ENCODE measurements at regions not wholly inside any gene's neighbourhood (a gene's known extent, or its start where the extent isn't known, plus 50 kb on each side); places are given as distances from the start of the nearest gene placed in this dataset.
"Not testable (repeated sequence)": the region's sequence is repeated elsewhere in the genome, so short reads cannot be mapped to it uniquely, and the experiment has no call there.

DNA sequence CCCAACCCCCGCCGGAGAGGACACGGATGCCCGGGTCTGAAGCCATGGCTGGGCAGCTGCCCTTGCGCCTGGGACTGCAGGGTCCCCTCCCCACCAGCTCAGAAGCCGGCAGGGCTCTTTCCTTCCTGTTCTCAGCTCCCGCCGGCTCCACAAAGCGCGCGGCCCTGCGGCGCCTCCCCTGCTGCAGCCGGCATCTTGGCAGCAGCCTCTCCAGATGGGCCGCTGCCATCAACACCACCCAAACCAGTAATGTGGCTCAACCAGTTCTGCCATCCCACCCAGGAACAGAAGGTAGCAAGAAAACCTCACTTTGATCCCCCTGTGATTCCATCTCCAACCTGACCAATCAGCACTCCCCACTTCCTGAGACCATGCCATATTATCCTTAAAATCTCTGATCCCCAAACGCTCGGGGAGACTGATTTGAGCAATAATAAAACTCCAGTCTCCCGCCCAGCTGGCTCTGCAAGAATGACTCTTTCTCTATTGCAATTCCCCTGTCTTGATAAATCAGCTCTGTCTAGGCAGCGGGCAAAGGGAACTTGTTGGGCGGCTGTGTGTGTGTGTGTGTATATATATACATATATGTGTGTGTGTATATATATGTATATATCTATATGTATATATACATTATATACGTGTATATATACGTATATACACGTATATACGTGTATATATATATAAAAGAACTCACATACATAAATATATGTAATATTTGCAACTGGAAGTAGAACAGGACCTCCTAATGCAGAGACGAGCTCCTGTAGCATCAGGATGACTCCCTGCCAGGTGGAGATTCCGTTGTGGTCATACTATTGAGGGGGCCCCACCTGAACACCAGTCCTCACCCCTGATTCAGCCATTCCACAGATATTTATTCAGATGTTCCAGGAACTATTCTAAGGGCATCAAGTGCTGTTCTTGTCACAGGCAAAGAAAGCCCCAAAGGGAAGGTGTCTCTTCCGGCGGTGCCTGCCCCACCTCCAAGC lies 1674.9 kb downstream of the SPATA31A7 start:
- H3K27me3 ChIP-seq (ENCODE audit: insufficient read depth, poor library complexity, severe bottlenecking); H3K27ac ChIP-seq (replicated peaks): not testable (repeated sequence)
- DNase-seq (ENCODE audit: low read depth in 1 of 2, low spot score in 1 of 2): peak in 1 of 2 experiments; percentile 63
- peak overlapping the region; percentile 12 for H3K4me3 ChIP-seq (replicated peaks; ENCODE audit: insufficient read depth, low read length)

DNA sequence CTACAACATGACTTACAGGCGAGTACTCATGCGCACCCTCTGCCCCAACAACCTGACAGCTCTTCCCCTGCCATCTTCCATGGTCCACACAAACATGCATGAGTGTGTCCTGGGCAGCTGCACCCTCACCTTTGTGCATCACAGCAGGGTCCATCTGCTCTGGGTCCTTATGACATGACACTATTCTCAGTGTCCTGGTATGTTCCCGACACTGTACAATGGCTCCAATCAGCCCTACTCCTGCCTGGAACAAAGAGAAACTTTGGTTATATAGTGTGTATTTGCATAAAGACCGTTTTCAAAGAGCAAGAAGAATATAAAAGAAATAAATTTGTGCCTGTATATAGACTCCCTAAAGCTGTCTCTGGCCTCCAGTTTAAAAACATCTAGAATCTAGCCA lies 1679.2 kb downstream of the SPATA31A7 start:
- not testable (repeated sequence) for H3K27me3 ChIP-seq (ENCODE audit: insufficient read depth, poor library complexity, severe bottlenecking)

DNA sequence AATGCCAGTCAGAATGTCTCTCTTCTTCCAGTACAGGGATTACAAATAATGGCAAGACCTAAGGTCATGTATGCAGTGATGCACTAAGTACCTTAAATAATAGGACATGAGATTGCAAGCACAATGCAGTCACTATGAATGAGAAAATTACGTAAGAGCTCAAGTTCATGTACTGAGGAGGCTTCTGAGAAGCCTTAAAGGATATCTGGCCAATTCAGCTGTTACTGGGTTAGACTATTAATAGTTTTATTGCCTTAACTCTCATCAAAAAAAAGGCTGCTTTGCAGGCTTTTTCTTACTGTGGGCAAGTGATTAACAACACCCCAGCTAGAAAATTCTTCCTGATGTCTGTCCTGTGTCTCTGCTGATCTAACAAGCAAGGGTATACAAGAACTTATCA lies 1681.9 kb downstream of the SPATA31A7 start:
- H3K4me3 ChIP-seq (replicated peaks; ENCODE audit: insufficient read depth, low read length); H3K27me3 ChIP-seq (ENCODE audit: insufficient read depth, poor library complexity, severe bottlenecking); H3K27ac ChIP-seq (replicated peaks): not testable (repeated sequence)
- peak in 1 of 2 experiments; percentile 12 for DNase-seq (ENCODE audit: low read depth in 1 of 2, low spot score in 1 of 2)

More for the DNA sequence above, 1679.2 kb downstream of the SPATA31A7 start:
- DNase-seq (ENCODE audit: low read depth in 1 of 2, low spot score in 1 of 2); H3K4me3 ChIP-seq (replicated peaks; ENCODE audit: insufficient read depth, low read length); H3K27ac ChIP-seq (replicated peaks): not testable (repeated sequence)

DNA sequence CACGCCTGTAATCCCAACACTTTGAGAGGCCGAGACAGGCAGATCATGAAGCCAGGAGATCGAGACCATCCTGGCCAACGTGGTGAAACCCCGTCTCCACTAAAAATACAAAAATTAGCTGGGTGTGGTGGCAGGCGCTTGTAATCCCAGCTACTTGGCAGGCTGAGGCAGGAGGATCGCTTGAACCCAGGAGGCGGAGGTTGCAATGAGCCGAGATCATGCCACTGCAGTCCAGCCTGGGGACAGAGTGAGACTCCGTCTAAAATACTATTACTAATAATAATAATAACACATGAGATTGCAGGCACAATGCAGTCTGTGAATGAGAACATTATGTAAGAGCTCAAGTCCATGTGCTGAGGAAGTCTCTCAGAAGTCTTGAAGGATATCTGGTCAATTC lies 1684.4 kb downstream of the SPATA31A7 start:
- not testable (repeated sequence) for DNase-seq (ENCODE audit: low read depth in 1 of 2, low spot score in 1 of 2); H3K27me3 ChIP-seq (ENCODE audit: insufficient read depth, poor library complexity, severe bottlenecking); H3K27ac ChIP-seq (replicated peaks); H3K4me3 ChIP-seq (replicated peaks; ENCODE audit: insufficient read depth, low read length)

DNA sequence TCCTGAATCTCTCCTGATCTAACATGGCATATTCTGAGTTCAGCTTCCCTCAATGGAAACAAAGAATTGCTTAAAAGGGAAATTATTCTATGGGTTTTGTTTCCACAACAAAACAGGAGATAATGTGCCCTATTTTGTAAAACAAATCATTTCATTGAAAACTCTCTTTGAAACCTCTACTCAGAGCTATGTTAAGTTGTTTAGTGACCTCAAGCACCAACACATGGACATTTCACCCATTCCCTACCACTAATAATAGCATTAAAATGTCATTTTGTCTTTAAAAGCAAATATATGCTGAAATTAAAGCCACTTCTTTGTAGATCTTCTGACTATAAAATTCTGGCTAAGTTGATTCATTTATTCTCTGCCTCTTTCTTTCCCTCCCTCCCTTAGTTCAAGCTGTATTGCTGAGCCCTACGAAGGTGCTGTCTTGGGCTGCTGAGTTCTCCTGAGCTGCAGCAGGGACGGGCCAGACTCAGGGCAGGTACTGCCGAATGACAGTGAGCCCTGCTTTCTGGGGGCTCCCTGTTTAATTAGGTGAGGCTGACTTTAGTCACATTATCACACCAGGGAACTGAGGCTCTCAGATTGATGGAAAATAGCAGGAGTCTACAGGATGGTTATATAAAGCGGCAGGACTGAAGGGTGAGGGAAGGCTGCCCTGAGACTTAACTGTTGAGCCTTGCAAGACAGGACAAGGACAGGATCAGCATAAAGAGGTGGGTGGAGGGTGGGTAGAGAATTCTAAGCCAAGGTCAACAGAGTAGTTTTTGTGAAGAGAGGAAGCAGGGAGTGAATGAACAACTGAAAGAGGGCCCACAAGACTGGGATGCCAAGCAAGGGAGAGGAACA lies 1685.1 kb downstream of the SPATA31A7 start:
- not testable (repeated sequence) for H3K4me3 ChIP-seq (replicated peaks; ENCODE audit: insufficient read depth, low read length); H3K27me3 ChIP-seq (ENCODE audit: insufficient read depth, poor library complexity, severe bottlenecking); H3K27ac ChIP-seq (replicated peaks); DNase-seq (ENCODE audit: low read depth in 1 of 2, low spot score in 1 of 2)

DNA sequence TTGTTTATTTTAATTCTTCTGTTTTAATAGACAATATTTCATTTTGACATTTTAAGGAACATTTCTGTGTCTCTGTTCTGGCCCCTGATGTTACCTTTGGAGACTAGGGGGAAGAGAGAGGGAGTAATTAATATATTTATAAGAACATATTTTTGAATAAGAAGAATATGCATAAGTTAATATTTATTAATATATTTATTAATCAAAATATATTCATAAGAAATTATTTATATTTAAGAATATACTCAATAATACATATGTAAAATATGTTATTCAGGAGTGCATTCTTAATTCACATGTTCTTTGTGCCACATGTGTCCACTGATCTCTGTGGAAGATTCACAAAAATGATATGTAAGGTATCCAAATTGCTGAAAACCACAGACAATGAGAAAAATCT lies 1687.7 kb downstream of the SPATA31A7 start:
- not testable (repeated sequence) for H3K4me3 ChIP-seq (replicated peaks; ENCODE audit: insufficient read depth, low read length); H3K27me3 ChIP-seq (ENCODE audit: insufficient read depth, poor library complexity, severe bottlenecking); DNase-seq (ENCODE audit: low read depth in 1 of 2, low spot score in 1 of 2); H3K27ac ChIP-seq (replicated peaks)

DNA sequence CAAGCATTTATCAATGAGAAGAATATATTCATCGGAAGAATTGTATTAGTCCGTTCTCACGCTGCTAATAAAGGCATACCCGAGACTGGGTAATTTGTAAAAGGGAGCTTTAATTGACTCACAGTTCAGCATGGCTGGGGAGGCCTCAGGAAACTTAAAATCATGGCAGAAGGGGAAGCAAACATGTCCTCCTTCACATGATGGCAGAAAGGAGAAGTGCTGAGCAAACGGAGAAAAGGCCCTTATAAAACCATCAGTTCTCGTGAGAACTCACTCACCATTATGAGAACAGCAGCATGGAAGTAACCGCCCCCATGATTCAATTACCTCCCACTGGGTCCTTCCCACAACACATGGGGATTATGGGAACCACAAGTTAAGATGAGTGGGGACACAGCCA lies 1688.2 kb downstream of the SPATA31A7 start:
- H3K4me3 ChIP-seq (replicated peaks; ENCODE audit: insufficient read depth, low read length); H3K27ac ChIP-seq (replicated peaks); H3K27me3 ChIP-seq (ENCODE audit: insufficient read depth, poor library complexity, severe bottlenecking): not testable (repeated sequence)
- peak; percentile 30 to 79 for DNase-seq (ENCODE audit: low read depth in 1 of 2, low spot score in 1 of 2)
- TF ChIP-seq SPI1 (IDR thresholded peaks at IDR 0.05; ENCODE audit: borderline replicate concordance, low read depth): peak; percentile 84

DNA sequence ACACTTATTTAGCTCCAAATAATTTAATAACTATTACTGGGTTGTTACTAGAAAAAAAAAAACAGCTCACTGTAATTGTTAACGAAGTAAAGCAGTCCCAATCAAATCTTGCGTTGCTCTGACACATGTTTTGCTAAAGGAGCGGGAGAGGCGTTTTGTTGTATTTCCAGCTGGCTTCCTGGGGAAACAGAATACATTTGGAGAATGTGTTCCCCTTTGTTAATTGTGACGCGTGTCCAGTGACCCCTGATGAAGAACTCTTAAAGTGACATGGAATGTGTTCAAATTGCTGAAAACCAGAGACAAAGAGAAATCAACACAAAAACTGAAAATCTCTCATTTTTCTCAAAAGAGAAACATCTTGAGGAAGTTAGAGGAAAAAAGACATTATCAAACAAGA lies 1690.6 kb downstream of the SPATA31A7 start:
- H3K27ac ChIP-seq (replicated peaks); DNase-seq (ENCODE audit: low read depth in 1 of 2, low spot score in 1 of 2); H3K27me3 ChIP-seq (ENCODE audit: insufficient read depth, poor library complexity, severe bottlenecking); H3K4me3 ChIP-seq (replicated peaks; ENCODE audit: insufficient read depth, low read length): not testable (repeated sequence)

DNA sequence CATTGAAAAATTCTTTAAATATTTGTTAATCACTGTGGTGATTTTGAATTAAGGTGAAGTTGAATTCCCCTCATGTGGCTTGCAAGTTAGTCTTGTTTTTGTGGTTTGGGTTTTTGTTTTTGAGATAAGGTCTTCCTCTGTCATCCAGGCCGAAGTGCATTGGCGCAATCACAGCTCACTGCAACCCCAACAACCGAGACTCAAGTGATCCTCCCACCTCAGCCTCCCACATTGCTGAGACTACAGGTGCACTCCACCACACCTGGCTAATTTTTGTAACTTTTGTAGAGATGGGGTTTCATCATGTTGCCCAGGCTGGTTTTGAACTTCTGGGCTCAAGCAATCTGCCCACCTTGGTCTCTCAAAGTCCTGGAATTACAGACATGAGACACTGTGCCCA lies 1691.1 kb downstream of the SPATA31A7 start:
- not testable (repeated sequence) for H3K27me3 ChIP-seq (ENCODE audit: insufficient read depth, poor library complexity, severe bottlenecking); H3K4me3 ChIP-seq (replicated peaks; ENCODE audit: insufficient read depth, low read length); DNase-seq (ENCODE audit: low read depth in 1 of 2, low spot score in 1 of 2); H3K27ac ChIP-seq (replicated peaks)

DNA sequence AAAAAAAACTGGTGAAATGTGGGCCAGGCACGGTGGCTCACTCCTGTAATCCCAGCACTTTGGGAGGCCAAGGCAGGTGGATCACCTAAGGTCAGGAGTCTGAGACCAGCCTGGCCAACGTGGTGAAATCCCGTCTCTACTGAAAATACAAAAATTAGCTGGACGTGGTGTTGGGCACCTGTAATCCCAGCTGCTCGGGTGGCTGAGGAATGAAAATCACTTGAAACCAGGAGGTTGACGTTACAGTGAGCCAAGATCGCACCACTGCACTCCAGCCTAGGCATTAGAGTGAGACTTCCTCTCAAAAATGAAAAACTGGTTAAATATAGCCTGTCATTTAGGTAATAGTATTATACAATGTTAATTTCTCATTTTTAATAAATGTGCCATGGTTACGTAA lies 1692.0 kb downstream of the SPATA31A7 start:
- H3K27me3 ChIP-seq (ENCODE audit: insufficient read depth, poor library complexity, severe bottlenecking); H3K27ac ChIP-seq (replicated peaks); H3K4me3 ChIP-seq (replicated peaks; ENCODE audit: insufficient read depth, low read length); DNase-seq (ENCODE audit: low read depth in 1 of 2, low spot score in 1 of 2): not testable (repeated sequence)

DNA sequence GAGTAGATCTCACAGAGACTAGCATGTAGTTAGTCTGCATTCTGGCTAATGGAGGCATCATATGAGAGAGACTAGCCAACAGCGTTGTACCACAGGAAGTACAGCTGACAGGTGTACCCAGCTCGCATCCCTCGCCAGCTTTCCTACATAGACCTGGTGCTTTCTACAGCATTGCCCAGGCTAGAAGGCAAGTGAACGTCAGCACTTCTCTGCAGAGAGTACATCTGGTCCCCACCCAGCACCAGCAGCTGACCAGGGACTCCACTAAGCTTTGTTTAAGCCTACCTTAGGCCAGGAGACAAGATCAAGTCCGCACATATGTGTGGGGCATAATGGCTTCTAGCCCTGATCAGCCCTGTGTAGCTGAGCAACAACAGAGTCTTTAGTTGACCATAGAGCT lies 1692.9 kb downstream of the SPATA31A7 start:
- H3K27me3 ChIP-seq (ENCODE audit: insufficient read depth, poor library complexity, severe bottlenecking); H3K4me3 ChIP-seq (replicated peaks; ENCODE audit: insufficient read depth, low read length); DNase-seq (ENCODE audit: low read depth in 1 of 2, low spot score in 1 of 2); H3K27ac ChIP-seq (replicated peaks): not testable (repeated sequence)

DNA sequence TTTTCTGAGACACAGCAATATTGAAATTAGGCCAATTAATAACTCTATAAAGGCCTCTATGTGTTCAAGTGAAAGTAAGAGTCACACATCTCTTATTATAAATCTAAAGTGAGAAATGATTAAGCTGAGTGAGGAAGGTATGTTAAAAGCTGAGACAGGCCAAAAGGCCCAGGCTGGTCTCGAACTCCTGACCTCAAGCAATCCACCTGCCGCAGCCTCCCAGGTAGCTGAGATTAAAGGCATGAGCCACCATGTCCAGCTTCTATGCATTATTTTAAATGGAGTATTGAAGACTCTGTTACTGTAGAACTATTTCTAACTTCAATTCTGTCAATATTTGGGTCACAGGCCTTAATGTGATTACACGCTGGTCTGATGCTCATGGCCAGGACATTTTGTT lies 1706.9 kb downstream of the SPATA31A7 start:
- H3K4me3 ChIP-seq (replicated peaks; ENCODE audit: insufficient read depth, low read length); DNase-seq (ENCODE audit: low read depth in 1 of 2, low spot score in 1 of 2); H3K27ac ChIP-seq (replicated peaks); H3K27me3 ChIP-seq (ENCODE audit: insufficient read depth, poor library complexity, severe bottlenecking): not testable (repeated sequence)

Data from HL-60 (cell line).